ENCODE measurements at regions not wholly inside any gene's neighbourhood (a gene's known extent, or its start where the extent isn't known, plus 50 kb on each side); places are given as distances from the start of the nearest gene placed in this dataset.
"Not testable (repeated sequence)": the region's sequence is repeated elsewhere in the genome, so short reads cannot be mapped to it uniquely, and the experiment has no call there.

- not testable (repeated sequence) for TF ChIP-seq GATA2 (IDR thresholded peaks at IDR 0.05; ENCODE audit: insufficient read depth, insufficient read length, low read depth, low read length); CTCF (IDR thresholded peaks at IDR 0.05; ENCODE audit: extremely low read depth in 1 of 2, insufficient read depth in 1 of 2, low read depth in 1 of 2, low read length in 2 of 2); POLR2A (IDR thresholded peaks at IDR 0.05; ENCODE audit: low read depth, low read length); EZH2 (IDR thresholded peaks at IDR 0.05; ENCODE audit: borderline replicate concordance, low read depth, low read length, severe bottlenecking); JUN (IDR thresholded peaks at IDR 0.05; ENCODE audit: borderline replicate concordance, insufficient read depth, insufficient read length, low read depth); MAX (IDR thresholded peaks at IDR 0.05; ENCODE audit: insufficient read depth, insufficient read length); MYC (IDR thresholded peaks at IDR 0.05; ENCODE audit: low read depth, low read length)
These were observed 929.9 kb downstream of the SLITRK1 start for GRCh38 chr13:82952336-82952735.

Data from endothelial cell of umbilical vein (primary cell).